ENCODE measurements at regions not wholly inside any gene's neighbourhood (a gene's known extent, or its start where the extent isn't known, plus 50 kb on each side); places are given as distances from the start of the nearest gene placed in this dataset.

- no peak overlapping the region for H3K4me2 ChIP-seq (ENCODE audit: insufficient read depth, low read length)
- TF ChIP-seq CTCF (IDR thresholded peaks at IDR 0.05; ENCODE audit: extremely low read depth, low read depth, low read length) = no peak
- H3K79me2 ChIP-seq (ENCODE audit: insufficient read depth, low read length) = peaks cover 86% of the 10 kb centered on the region
- H3K36me3 ChIP-seq (ENCODE audit: insufficient read depth, low read length) = no peaks in the 10 kb centered on the region
- no peak for DNase-seq (ENCODE audit: insufficient read length, low spot score, missing footprints)
- H3K27ac ChIP-seq (ENCODE audit: low read depth, low read length) = no peak overlapping the region
- no peak overlapping the region for H3K4me3 ChIP-seq (ENCODE audit: insufficient read depth, low read length)
- peaks cover 11% of the 10 kb centered on the region for H3K4me1 ChIP-seq (ENCODE audit: insufficient read depth, low read length)
- H4K20me1 ChIP-seq (ENCODE audit: insufficient read depth, low read length) = peaks cover 78% of the 10 kb centered on the region
- no peak overlapping the region for H2AFZ ChIP-seq (ENCODE audit: low read length)
- no peaks in the 10 kb centered on the region for H3K27me3 ChIP-seq (ENCODE audit: insufficient read depth, low read length)
- no peaks in the 10 kb centered on the region for H3K9me3 ChIP-seq (ENCODE audit: low read depth, low read length)
Measured at GRCh38 chr14:73774241-73774570, 60.0 kb upstream of the PNMA1 start.

GRCh38 chr14:73773441-73774240 is 59.5 kb upstream of the PNMA1 start:
- Histone ChIP-seq H3K4me1 (ENCODE audit: insufficient read depth, low read length) (peaks cover 11% of the 10 kb centered on the region), H4K20me1 (ENCODE audit: insufficient read depth, low read length) (peaks cover 75% of the 10 kb centered on the region)
- no peak for TF ChIP-seq CTCF (IDR thresholded peaks at IDR 0.05; ENCODE audit: extremely low read depth, low read depth, low read length)

GRCh38 chr14:73771848-73772638 is 57.9 kb upstream of the PNMA1 start:
- peak overlapping the region; percentile 21 for H3K27ac ChIP-seq (ENCODE audit: low read depth, low read length)
- no peak for TF ChIP-seq CTCF (IDR thresholded peaks at IDR 0.05; ENCODE audit: extremely low read depth, low read depth, low read length)
- H3K36me3 ChIP-seq (ENCODE audit: insufficient read depth, low read length) = no peaks in the 10 kb centered on the region
- peaks cover 69% of the 10 kb centered on the region for H4K20me1 ChIP-seq (ENCODE audit: insufficient read depth, low read length)
- no peaks in the 10 kb centered on the region for H3K27me3 ChIP-seq (ENCODE audit: insufficient read depth, low read length)
- no peak overlapping the region for H3K4me2 ChIP-seq (ENCODE audit: insufficient read depth, low read length)
- peaks cover 11% of the 10 kb centered on the region for H3K4me1 ChIP-seq (ENCODE audit: insufficient read depth, low read length)
- no peak overlapping the region for H3K4me3 ChIP-seq (ENCODE audit: insufficient read depth, low read length)
- peaks cover 85% of the 10 kb centered on the region for H3K79me2 ChIP-seq (ENCODE audit: insufficient read depth, low read length)
- no peak for DNase-seq (ENCODE audit: insufficient read length, low spot score, missing footprints)
- H3K9me3 ChIP-seq (ENCODE audit: low read depth, low read length) = no peaks in the 10 kb centered on the region
- no peak overlapping the region for H2AFZ ChIP-seq (ENCODE audit: low read length)

More at GRCh38 chr14:73773441-73774240, 59.5 kb upstream of the PNMA1 start:
- no peak overlapping the region for H3K4me3 ChIP-seq (ENCODE audit: insufficient read depth, low read length)
- no peak overlapping the region for H3K4me2 ChIP-seq (ENCODE audit: insufficient read depth, low read length)
- peaks cover 88% of the 10 kb centered on the region for H3K79me2 ChIP-seq (ENCODE audit: insufficient read depth, low read length)
- H3K27ac ChIP-seq (ENCODE audit: low read depth, low read length) = no peak overlapping the region
- H3K9me3 ChIP-seq (ENCODE audit: low read depth, low read length) = no peaks in the 10 kb centered on the region
- no peaks in the 10 kb centered on the region for H3K27me3 ChIP-seq (ENCODE audit: insufficient read depth, low read length)
- H3K36me3 ChIP-seq (ENCODE audit: insufficient read depth, low read length) = no peaks in the 10 kb centered on the region
- no peak for DNase-seq (ENCODE audit: insufficient read length, low spot score, missing footprints)
- no peak overlapping the region for H2AFZ ChIP-seq (ENCODE audit: low read length)
